Tibial nerve (tissue), 4 donors: ENCODE measurements at regions not wholly inside any gene's neighbourhood (a gene's known extent, or its start where the extent isn't known, plus 50 kb on each side); places are given as distances from the start of the nearest gene placed in this dataset.
"Not testable (repeated sequence)": the region's sequence is repeated elsewhere in the genome, so short reads cannot be mapped to it uniquely, and the experiment has no call there.

ENCODE experiments used
- DNase-seq, 2 donors: peaks; one replicate each; pipeline ENCODE4 v3.0.0-alpha.2; 2019; ENCODE audit warnings: low spot score in 2 of 2
- H3K27ac ChIP-seq, 4 donors: fragments of 200-600 bp; sonication (generic) in 3 of 4; one replicate each; pipeline ENCODE4 v1.5.1; 2017 to 2019; ENCODE audit warnings: mild to moderate bottlenecking in 1 of 4
- H3K27me3 ChIP-seq, 2 donors: fragments of 200-600 bp; sonication (generic) in 1 of 2; one replicate each; pipeline versions ENCODE4 v1.5.1 to v1.6.0; 2017 to 2019
- H3K36me3 ChIP-seq, 3 donors: fragments of 200-600 bp; sonication (generic); one replicate each; pipeline ENCODE4 v1.5.1; 2018 to 2019
- H3K4me1 ChIP-seq, 4 donors: fragments of 200-600 bp; sonication (generic) in 3 of 4; one replicate each; pipeline ENCODE4 v1.5.1; 2017 to 2019
- H3K4me3 ChIP-seq, 4 donors: fragments of 200-600 bp; sonication (generic) in 3 of 4; one replicate each; pipeline ENCODE4 v1.5.1; 2017 to 2019; ENCODE audit warnings: mild to moderate bottlenecking in 1 of 4, moderate library complexity in 1 of 4
- H3K9me3 ChIP-seq, 4 donors: fragments of 200-600 bp; sonication (generic) in 3 of 4; one replicate each; pipeline ENCODE4 v1.5.1; 2017 to 2019
- CTCF ChIP-seq, 5 experiments: fragments of 200-600 bp in 3 of 5; fragments of 450-650 bp in 2 of 5; sonication (generic) in 3 of 5; IDR thresholded peaks; one replicate each; pipeline ENCODE4 v1.5.1; 2016 to 2019; ENCODE audit warnings: antibody characterized with exemption in 5 of 5, mild to moderate bottlenecking in 3 of 5, moderate library complexity in 2 of 5
- EP300 ChIP-seq, 2 donors: sonication (generic); formaldehyde crosslinking; IDR thresholded peaks; one replicate each; pipeline ENCODE4 v1.6.1; 2017; ENCODE audit warnings: antibody characterized with exemption in 2 of 2, mild to moderate bottlenecking in 1 of 2
- POLR2A ChIP-seq, 2 donors: fragments of 450-650 bp; IDR thresholded peaks; one replicate each; pipeline ENCODE4 v1.6.1; 2017; ENCODE audit warnings: antibody characterized with exemption in 2 of 2, mild to moderate bottlenecking in 2 of 2, moderate library complexity in 2 of 2
- WGBS, 2 donors: methylation state at CpG; one replicate each; pipeline ENCODE4 v1.1.5; 2018; 5-methylcytosine and 5-hydroxymethylcytosine counted together

- no peak for DNase-seq
- Histone ChIP-seq H3K4me3 (no peak overlapping the region), H3K27ac (no peak overlapping the region), H3K9me3 (peaks cover 0 to 1% (median 0%) of the 10 kb centered on the region in 4 donors), H3K36me3 (no peaks in the 10 kb centered on the region), H3K27me3 (no peaks in the 10 kb centered on the region), H3K4me1 (no peaks in the 10 kb centered on the region)
- TF ChIP-seq CTCF (IDR thresholded peaks at IDR 0.05) (no peak), EP300 (IDR thresholded peaks at IDR 0.05) (no peak), POLR2A (IDR thresholded peaks at IDR 0.05) (no peak)
Observed at GRCh38 chr12:86574143-86574542, 318.0 kb upstream of the MGAT4C start.

GRCh38 chr12:86572455-86572854 lies 316.3 kb upstream of the MGAT4C start:
- Histone ChIP-seq H3K27ac (no peak overlapping the region), H3K4me1 (no peaks in the 10 kb centered on the region), H3K27me3 (no peaks in the 10 kb centered on the region), H3K36me3 (no peaks in the 10 kb centered on the region), H3K9me3 (peaks cover 0 to 14% (median 0%) of the 10 kb centered on the region in 4 donors), H3K4me3 (no peak overlapping the region)
- TF ChIP-seq EP300 (IDR thresholded peaks at IDR 0.05) (no peak), POLR2A (IDR thresholded peaks at IDR 0.05) (no peak), CTCF (IDR thresholded peaks at IDR 0.05) (no peak)
- DNase-seq: no peak
- 9 to 16% methylated on average over 1 of the region's 1 CpG for WGBS, 2 donors

- Histone ChIP-seq H3K9me3 (peaks cover 0 to 14% (median 0%) of the 10 kb centered on the region in 4 donors), H3K27ac (no peak overlapping the region), H3K4me1 (no peaks in the 10 kb centered on the region), H3K36me3 (no peaks in the 10 kb centered on the region), H3K4me3 (no peak overlapping the region), H3K27me3 (no peaks in the 10 kb centered on the region)
- no peak for TF ChIP-seq CTCF (IDR thresholded peaks at IDR 0.05)
- TF ChIP-seq POLR2A (IDR thresholded peaks at IDR 0.05): no peak
- no peak for TF ChIP-seq EP300 (IDR thresholded peaks at IDR 0.05)
- no peak for DNase-seq
- 94% methylated on average over 2 of the region's 2 CpGs for WGBS, 2 donors
Observed at GRCh38 chr12:86565038-86565437, 308.8 kb upstream of the MGAT4C start.

- not testable (repeated sequence) for DNase-seq, H3K27me3 ChIP-seq, H3K4me1 ChIP-seq, H3K9me3 ChIP-seq, H3K36me3 ChIP-seq, H3K4me3 ChIP-seq, H3K27ac ChIP-seq
- WGBS, 2 donors: 59 to 68% methylated on average over 5 of the region's 5 CpGs
Observed at GRCh38 chr12:86555491-86555890, 299.3 kb upstream of the MGAT4C start.

- Histone ChIP-seq H3K9me3 (no peaks in the 10 kb centered on the region), H3K36me3 (no peaks in the 10 kb centered on the region), H3K27me3 (no peaks in the 10 kb centered on the region), H3K27ac (no peak overlapping the region), H3K4me3 (no peak overlapping the region), H3K4me1 (no peaks in the 10 kb centered on the region)
- TF ChIP-seq POLR2A (IDR thresholded peaks at IDR 0.05): no peak
- TF ChIP-seq EP300 (IDR thresholded peaks at IDR 0.05): no peak
- no peak for TF ChIP-seq CTCF (IDR thresholded peaks at IDR 0.05)
- 100% methylated on average over 1 of the region's 1 CpG; no CpG with 5 or more reads in 1 of the 2 donors for WGBS, 2 donors
- no peak for DNase-seq
Observed at GRCh38 chr12:86551146-86551571, 295.0 kb upstream of the MGAT4C start.
